ENCODE measurements at regions not wholly inside any gene's neighbourhood (a gene's known extent, or its start where the extent isn't known, plus 50 kb on each side); places are given as distances from the start of the nearest gene placed in this dataset.

- peak; percentile 49 to 59 for TF ChIP-seq RAD21 (IDR thresholded peaks at IDR 0.05)
- TF ChIP-seq HNF4G (IDR thresholded peaks at IDR 0.05), result no peak
- peak; percentile 22 for TF ChIP-seq CTCF (IDR thresholded peaks at IDR 0.05; ENCODE audit: low read depth, low read length, missing input control)
- TF ChIP-seq SP1 (IDR thresholded peaks at IDR 0.05), result no peak
- Histone ChIP-seq H3K36me3 (ENCODE audit: control insufficient read depth in 4 of 4, insufficient read depth in 3 of 4, low read depth in 1 of 4, low read length in 3 of 4) (no peaks in the 10 kb centered on the region), H3K4me3 (ENCODE audit: low read depth in 1 of 3, low read length in 3 of 3) (no peak overlapping the region), H3K4me1 (ENCODE audit: control insufficient read depth in 4 of 4, insufficient read depth in 4 of 4, low read length in 3 of 4) (no peaks in the 10 kb centered on the region), H3K9ac (ENCODE audit: low read depth in 1 of 2, low read length in 2 of 2) (no peak overlapping the region), H3K27me3 (ENCODE audit: control insufficient read depth in 4 of 4, insufficient read depth in 4 of 4, low read length in 3 of 4) (peaks cover 0 to 7% (median 0%) of the 10 kb centered on the region in 4 donors), H3K9me3 (ENCODE audit: control insufficient read depth in 4 of 4, low read length in 3 of 4) (no peaks in the 10 kb centered on the region), H3K27ac (ENCODE audit: low read depth in 1 of 2, low read length in 2 of 2) (no peak overlapping the region)
- no peak for DNase-seq (ENCODE audit: low spot score)
- WGBS, result 47% methylated on average over 3 of the region's 3 CpGs
Measured at GRCh38 chr2:175309799-175310198, 128.3 kb upstream of the ATP5MC3 start.

DNA sequence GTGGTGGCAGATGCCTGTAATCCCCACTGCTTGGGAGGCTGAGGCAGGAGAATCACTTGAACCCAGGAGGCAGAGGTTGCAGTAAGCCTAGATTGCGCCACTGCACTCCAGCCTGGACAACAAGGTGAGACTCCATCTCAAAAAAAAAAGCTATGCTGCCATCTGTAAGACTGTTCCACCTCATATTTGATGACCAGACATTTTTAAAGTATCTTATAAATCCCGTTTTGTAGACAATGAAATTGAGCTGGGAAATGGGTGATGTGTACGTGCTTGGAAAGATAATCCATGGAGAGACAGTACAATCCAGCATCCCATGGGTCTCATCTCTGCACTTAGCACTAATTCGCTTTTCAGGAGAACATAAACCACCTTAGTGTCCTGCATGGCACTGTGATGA is 126.5 kb upstream of the ATP5MC3 start:
- Histone ChIP-seq H3K36me3 (ENCODE audit: control insufficient read depth in 4 of 4, insufficient read depth in 3 of 4, low read depth in 1 of 4, low read length in 3 of 4) (no peaks in the 10 kb centered on the region), H3K4me1 (ENCODE audit: control insufficient read depth in 4 of 4, insufficient read depth in 4 of 4, low read length in 3 of 4) (no peaks in the 10 kb centered on the region), H3K27ac (ENCODE audit: low read depth in 1 of 2, low read length in 2 of 2) (no peak overlapping the region), H3K9ac (ENCODE audit: low read depth in 1 of 2, low read length in 2 of 2) (no peak overlapping the region), H3K27me3 (ENCODE audit: control insufficient read depth in 4 of 4, insufficient read depth in 4 of 4, low read length in 3 of 4) (peaks cover 0 to 7% (median 0%) of the 10 kb centered on the region in 4 donors), H3K9me3 (ENCODE audit: control insufficient read depth in 4 of 4, low read length in 3 of 4) (no peaks in the 10 kb centered on the region), H3K4me3 (ENCODE audit: low read depth in 1 of 3, low read length in 3 of 3) (no peak overlapping the region)
- DNase-seq (ENCODE audit: low spot score), result no peak
- 76% methylated on average over 4 of the region's 4 CpGs for WGBS
- TF ChIP-seq RXRA (IDR thresholded peaks at IDR 0.05) (no peak), FOXA1 (IDR thresholded peaks at IDR 0.05) (no peak), YY1 (IDR thresholded peaks at IDR 0.05) (no peak), TAF1 (conservative IDR thresholded peaks at IDR 0.05) (no peak), NR2F2 (IDR thresholded peaks at IDR 0.05) (no peak)
- TF ChIP-seq, protein P1, sequence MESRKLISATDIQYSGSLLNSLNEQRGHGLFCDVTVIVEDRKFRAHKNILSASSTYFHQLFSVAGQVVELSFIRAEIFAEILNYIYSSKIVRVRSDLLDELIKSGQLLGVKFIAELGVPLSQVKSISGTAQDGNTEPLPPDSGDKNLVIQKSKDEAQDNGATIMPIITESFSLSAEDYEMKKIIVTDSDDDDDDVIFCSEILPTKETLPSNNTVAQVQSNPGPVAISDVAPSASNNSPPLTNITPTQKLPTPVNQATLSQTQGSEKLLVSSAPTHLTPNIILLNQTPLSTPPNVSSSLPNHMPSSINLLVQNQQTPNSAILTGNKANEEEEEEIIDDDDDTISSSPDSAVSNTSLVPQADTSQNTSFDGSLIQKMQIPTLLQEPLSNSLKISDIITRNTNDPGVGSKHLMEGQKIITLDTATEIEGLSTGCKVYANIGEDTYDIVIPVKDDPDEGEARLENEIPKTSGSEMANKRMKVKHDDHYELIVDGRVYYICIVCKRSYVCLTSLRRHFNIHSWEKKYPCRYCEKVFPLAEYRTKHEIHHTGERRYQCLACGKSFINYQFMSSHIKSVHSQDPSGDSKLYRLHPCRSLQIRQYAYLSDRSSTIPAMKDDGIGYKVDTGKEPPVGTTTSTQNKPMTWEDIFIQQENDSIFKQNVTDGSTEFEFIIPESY (IDR thresholded peaks at IDR 0.05), result no peak

GRCh38 chr2:175304541-175304940 is 123.0 kb upstream of the ATP5MC3 start:
- 91% methylated on average over 2 of the region's 2 CpGs for WGBS
- TF ChIP-seq, protein P2, sequence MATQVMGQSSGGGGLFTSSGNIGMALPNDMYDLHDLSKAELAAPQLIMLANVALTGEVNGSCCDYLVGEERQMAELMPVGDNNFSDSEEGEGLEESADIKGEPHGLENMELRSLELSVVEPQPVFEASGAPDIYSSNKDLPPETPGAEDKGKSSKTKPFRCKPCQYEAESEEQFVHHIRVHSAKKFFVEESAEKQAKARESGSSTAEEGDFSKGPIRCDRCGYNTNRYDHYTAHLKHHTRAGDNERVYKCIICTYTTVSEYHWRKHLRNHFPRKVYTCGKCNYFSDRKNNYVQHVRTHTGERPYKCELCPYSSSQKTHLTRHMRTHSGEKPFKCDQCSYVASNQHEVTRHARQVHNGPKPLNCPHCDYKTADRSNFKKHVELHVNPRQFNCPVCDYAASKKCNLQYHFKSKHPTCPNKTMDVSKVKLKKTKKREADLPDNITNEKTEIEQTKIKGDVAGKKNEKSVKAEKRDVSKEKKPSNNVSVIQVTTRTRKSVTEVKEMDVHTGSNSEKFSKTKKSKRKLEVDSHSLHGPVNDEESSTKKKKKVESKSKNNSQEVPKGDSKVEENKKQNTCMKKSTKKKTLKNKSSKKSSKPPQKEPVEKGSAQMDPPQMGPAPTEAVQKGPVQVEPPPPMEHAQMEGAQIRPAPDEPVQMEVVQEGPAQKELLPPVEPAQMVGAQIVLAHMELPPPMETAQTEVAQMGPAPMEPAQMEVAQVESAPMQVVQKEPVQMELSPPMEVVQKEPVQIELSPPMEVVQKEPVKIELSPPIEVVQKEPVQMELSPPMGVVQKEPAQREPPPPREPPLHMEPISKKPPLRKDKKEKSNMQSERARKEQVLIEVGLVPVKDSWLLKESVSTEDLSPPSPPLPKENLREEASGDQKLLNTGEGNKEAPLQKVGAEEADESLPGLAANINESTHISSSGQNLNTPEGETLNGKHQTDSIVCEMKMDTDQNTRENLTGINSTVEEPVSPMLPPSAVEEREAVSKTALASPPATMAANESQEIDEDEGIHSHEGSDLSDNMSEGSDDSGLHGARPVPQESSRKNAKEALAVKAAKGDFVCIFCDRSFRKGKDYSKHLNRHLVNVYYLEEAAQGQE (IDR thresholded peaks at IDR 0.05), result no peak
- TF ChIP-seq HNF4A (conservative IDR thresholded peaks at IDR 0.05) (no peak), CTCF (IDR thresholded peaks at IDR 0.05; ENCODE audit: low read depth, low read length, missing input control) (no peak), GABPA (IDR thresholded peaks at IDR 0.05 in 1 of 2, conservative IDR thresholded peaks at IDR 0.05 in 1 of 2) (no peak), ATF3 (IDR thresholded peaks at IDR 0.05) (no peak), NR2F2 (IDR thresholded peaks at IDR 0.05) (no peak), SP1 (IDR thresholded peaks at IDR 0.05) (no peak), FOXA1 (IDR thresholded peaks at IDR 0.05) (no peak), JUND (IDR thresholded peaks at IDR 0.05) (no peak), RXRA (IDR thresholded peaks at IDR 0.05) (no peak), HNF4G (IDR thresholded peaks at IDR 0.05) (no peak), YY1 (IDR thresholded peaks at IDR 0.05) (no peak)
- TF ChIP-seq, protein P3, sequence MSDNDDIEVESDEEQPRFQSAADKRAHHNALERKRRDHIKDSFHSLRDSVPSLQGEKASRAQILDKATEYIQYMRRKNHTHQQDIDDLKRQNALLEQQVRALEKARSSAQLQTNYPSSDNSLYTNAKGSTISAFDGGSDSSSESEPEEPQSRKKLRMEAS (IDR thresholded peaks at IDR 0.05), result no peak

More at GRCh38 chr2:175304541-175304940, 123.0 kb upstream of the ATP5MC3 start:
- Histone ChIP-seq H3K27me3 (ENCODE audit: control insufficient read depth in 4 of 4, insufficient read depth in 4 of 4, low read length in 3 of 4) (peaks cover 0 to 4% (median 0%) of the 10 kb centered on the region in 4 donors), H3K36me3 (ENCODE audit: control insufficient read depth in 4 of 4, insufficient read depth in 3 of 4, low read depth in 1 of 4, low read length in 3 of 4) (no peaks in the 10 kb centered on the region), H3K9ac (ENCODE audit: low read depth in 1 of 2, low read length in 2 of 2) (no peak overlapping the region), H3K9me3 (ENCODE audit: control insufficient read depth in 4 of 4, low read length in 3 of 4) (no peaks in the 10 kb centered on the region), H3K4me3 (ENCODE audit: low read depth in 1 of 3, low read length in 3 of 3) (no peak overlapping the region), H3K27ac (ENCODE audit: low read depth in 1 of 2, low read length in 2 of 2) (no peak overlapping the region), H3K4me1 (ENCODE audit: control insufficient read depth in 4 of 4, insufficient read depth in 4 of 4, low read length in 3 of 4) (no peaks in the 10 kb centered on the region)
- DNase-seq (ENCODE audit: low spot score), result no peak
